GM18507 (cell line): ENCODE measurements at regions not wholly inside any gene's neighbourhood (a gene's known extent, or its start where the extent isn't known, plus 50 kb on each side); places are given as distances from the start of the nearest gene placed in this dataset.
"Not testable (repeated sequence)": the region's sequence is repeated elsewhere in the genome, so short reads cannot be mapped to it uniquely, and the experiment has no call there.

Experiments
- DNase-seq: peaks from one replicate; pipeline ENCODE4 v3.0.0; 2011; ENCODE audit warnings: low read depth; ENCODE audit not compliant: insufficient read length; ENCODE audit errors: extremely low spot score
- FAIRE-seq: peaks from 2 replicates; lab custom pipeline; 2011; peaks lifted over from hg19 to GRCh38; lab: Jason Lieb, UNC

GRCh38 chr2:101645886-101646285 is 51.6 kb upstream of the MAP4K4 start:
- DNase-seq, FAIRE-seq: not testable (repeated sequence)

GRCh38 chr2:101644842-101645383 is 52.6 kb upstream of the MAP4K4 start:
- FAIRE-seq, result no peak

GRCh38 chr2:101643004-101643524 is 54.4 kb upstream of the MAP4K4 start:
- DNase-seq (no peak), FAIRE-seq (no peak)

More at GRCh38 chr2:101644842-101645383, 52.6 kb upstream of the MAP4K4 start:
- DNase-seq, result no peak

GRCh38 chr2:101638817-101639605 is 58.5 kb upstream of the MAP4K4 start:
- FAIRE-seq (no peak), DNase-seq (no peak)

- FAIRE-seq, result no peak
- no peak for DNase-seq
Measured at GRCh38 chr2:101638181-101638711, 59.3 kb upstream of the MAP4K4 start.

- FAIRE-seq (no peak), DNase-seq (no peak)
Measured at GRCh38 chr2:101630224-101630949, 67.1 kb upstream of the MAP4K4 start.

GRCh38 chr2:101628030-101628392 is 69.5 kb upstream of the MAP4K4 start:
- DNase-seq (no peak), FAIRE-seq (no peak)

GRCh38 chr2:101627285-101628029 is 70.0 kb upstream of the MAP4K4 start:
- no peak for DNase-seq
- no peak for FAIRE-seq

- FAIRE-seq, DNase-seq: not testable (repeated sequence)
Measured at GRCh38 chr2:101625814-101626213, 71.7 kb upstream of the MAP4K4 start.

- DNase-seq (no peak), FAIRE-seq (peak; percentile 44)
Measured at GRCh38 chr2:101625387-101625786, 72.1 kb upstream of the MAP4K4 start.

GRCh38 chr2:101624706-101625332 is 72.7 kb upstream of the MAP4K4 start:
- FAIRE-seq, result no peak
- DNase-seq, result no peak

- DNase-seq (peak; percentile 7), FAIRE-seq (no peak)
Measured at GRCh38 chr2:101623031-101623521, 74.4 kb upstream of the MAP4K4 start.

- FAIRE-seq, result peak; percentile 93
- DNase-seq, result peak; percentile 42
Measured at GRCh38 chr2:101622210-101623030, 75.1 kb upstream of the MAP4K4 start.

GRCh38 chr2:101619191-101619591 is 78.3 kb upstream of the MAP4K4 start:
- FAIRE-seq (no peak), DNase-seq (no peak)

GRCh38 chr2:101617796-101618195 is 79.7 kb upstream of the MAP4K4 start:
- no peak for DNase-seq
- no peak for FAIRE-seq

GRCh38 chr2:101617188-101617587 is 80.3 kb upstream of the MAP4K4 start:
- FAIRE-seq (no peak), DNase-seq (no peak)

GRCh38 chr2:101614127-101614759 is 83.3 kb upstream of the MAP4K4 start:
- FAIRE-seq (no peak), DNase-seq (no peak)
